GM10248 (cell line): ENCODE measurements at regions not wholly inside any gene's neighbourhood (a gene's known extent, or its start where the extent isn't known, plus 50 kb on each side); places are given as distances from the start of the nearest gene placed in this dataset.

Source experiments
- CTCF ChIA-PET: fragments of 300-600 bp; sonication (Branson Sonifier 250); formaldehyde crosslinking; extraction: SDS; loops from one replicate; lab custom pipeline; 2021; ENCODE audit warnings: antibody characterized with exemption; lab: Yijun Ruan, JAX
- POLR2A ChIA-PET: fragments of 350-650 bp; sonication (Branson Sonifier 250); formaldehyde crosslinking; extraction: SDS; loops from one replicate; lab custom pipeline; 2020; ENCODE audit warnings: antibody characterized with exemption; lab: Yijun Ruan, JAX
- DNase-seq: peaks from one replicate; pipeline ENCODE4 v3.0.0; 2012; ENCODE audit errors: extremely low spot score
- CTCF ChIP-seq: IDR thresholded peaks from 2 replicates; pipeline ENCODE4 v1.5.1; 2012; ENCODE audit warnings: mild to moderate bottlenecking, low read depth; ENCODE audit errors: extremely low read depth, missing control alignments, control extremely low read depth

- POLR2A ChIA-PET = no interaction called here
- DNase-seq = no peak
- TF ChIP-seq CTCF = no peak
- CTCF ChIA-PET = interaction anchor here (0.9 kb wide), 1 partner anchor 9 kb away, joined by 3 read pairs; no protein-coding TSS in a partner anchor
Observed at GRCh38 chr13:111420113-111420876, 99.9 kb downstream of the TEX29 start.

DNA sequence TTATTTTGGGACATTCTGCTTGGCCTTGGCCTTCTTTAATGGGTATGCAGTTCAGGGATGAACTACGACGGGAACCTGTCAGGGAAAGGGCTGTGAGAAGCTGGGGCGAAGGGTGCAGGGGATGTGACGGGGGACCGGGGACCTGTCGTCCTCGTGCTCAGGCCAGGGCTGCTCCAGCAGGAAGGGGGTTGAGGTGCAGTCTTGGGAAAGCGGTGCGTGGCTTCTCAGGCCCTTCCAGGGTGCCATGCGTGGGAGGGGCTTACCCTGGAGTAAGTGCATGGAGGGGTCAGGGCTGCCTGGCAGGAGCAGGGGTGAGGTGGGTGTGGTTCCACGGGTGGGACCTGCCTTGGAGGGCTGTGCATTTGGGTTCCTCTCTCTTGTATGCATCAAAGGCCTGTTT, 100.8 kb downstream of the TEX29 start:
- ChIA-PET CTCF (no interaction called here), POLR2A (no interaction called here)
- no peak for TF ChIP-seq CTCF

DNA sequence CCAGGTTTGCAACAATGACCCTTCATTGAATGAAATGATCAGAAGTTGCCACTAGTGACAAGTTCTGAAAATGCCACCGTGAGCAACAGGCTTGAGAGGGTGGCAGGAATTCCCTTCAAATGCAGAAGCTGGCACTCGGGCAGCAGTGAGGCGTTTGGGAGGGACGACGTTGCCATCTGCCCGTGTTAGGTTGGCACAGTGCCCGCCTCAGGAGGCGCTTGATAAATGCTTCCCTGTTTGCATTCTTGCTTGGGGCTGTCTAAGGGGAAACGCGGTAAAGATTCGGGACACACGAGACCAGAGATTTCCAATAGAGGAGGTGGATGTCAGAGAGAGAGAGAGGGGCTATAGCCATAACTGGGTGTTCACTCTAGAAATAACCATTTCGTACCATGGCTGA, 101.9 kb downstream of the TEX29 start:
- no peak for DNase-seq
- POLR2A ChIA-PET = no interaction called here
- CTCF ChIA-PET = no interaction called here
- no peak for TF ChIP-seq CTCF

More for the DNA sequence above, 100.8 kb downstream of the TEX29 start:
- no peak for DNase-seq

- DNase-seq = no peak
- CTCF ChIA-PET = no interaction called here
- POLR2A ChIA-PET = no interaction called here
- TF ChIP-seq CTCF = no peak
Observed at GRCh38 chr13:111423168-111423785, 102.8 kb downstream of the TEX29 start.

- CTCF ChIA-PET = no interaction called here
Observed at GRCh38 chr13:111424134-111424533, 103.7 kb downstream of the TEX29 start.

GRCh38 chr13:111425326-111425725, 104.9 kb downstream of the TEX29 start:
- CTCF ChIA-PET = interaction anchor here (1.1 kb wide), 1 partner anchor 107 kb away, joined by 3 read pairs; no protein-coding TSS in a partner anchor
- TF ChIP-seq CTCF = no peak
- POLR2A ChIA-PET = no interaction called here
- no peak for DNase-seq

More at GRCh38 chr13:111424134-111424533, 103.7 kb downstream of the TEX29 start:
- no peak for DNase-seq
- POLR2A ChIA-PET = no interaction called here
- no peak for TF ChIP-seq CTCF
